Tibial nerve (tissue), 4 donors: ENCODE measurements at regions not wholly inside any gene's neighbourhood (a gene's known extent, or its start where the extent isn't known, plus 50 kb on each side); places are given as distances from the start of the nearest gene placed in this dataset.

Experiments
- DNase-seq, 2 donors: peaks; one replicate each; pipeline ENCODE4 v3.0.0-alpha.2; 2019; ENCODE audit warnings: low spot score in 2 of 2
- H3K27ac ChIP-seq, 4 donors: fragments of 200-600 bp; sonication (generic) in 3 of 4; one replicate each; pipeline ENCODE4 v1.5.1; 2017 to 2019; ENCODE audit warnings: mild to moderate bottlenecking in 1 of 4
- H3K27me3 ChIP-seq, 2 donors: fragments of 200-600 bp; sonication (generic) in 1 of 2; one replicate each; pipeline versions ENCODE4 v1.5.1 to v1.6.0; 2017 to 2019
- H3K36me3 ChIP-seq, 3 donors: fragments of 200-600 bp; sonication (generic); one replicate each; pipeline ENCODE4 v1.5.1; 2018 to 2019
- H3K4me1 ChIP-seq, 4 donors: fragments of 200-600 bp; sonication (generic) in 3 of 4; one replicate each; pipeline ENCODE4 v1.5.1; 2017 to 2019
- H3K4me3 ChIP-seq, 4 donors: fragments of 200-600 bp; sonication (generic) in 3 of 4; one replicate each; pipeline ENCODE4 v1.5.1; 2017 to 2019; ENCODE audit warnings: mild to moderate bottlenecking in 1 of 4, moderate library complexity in 1 of 4
- H3K9me3 ChIP-seq, 4 donors: fragments of 200-600 bp; sonication (generic) in 3 of 4; one replicate each; pipeline ENCODE4 v1.5.1; 2017 to 2019
- EP300 ChIP-seq, 2 donors: sonication (generic); formaldehyde crosslinking; IDR thresholded peaks; one replicate each; pipeline ENCODE4 v1.6.1; 2017; ENCODE audit warnings: antibody characterized with exemption in 2 of 2, mild to moderate bottlenecking in 1 of 2
- POLR2A ChIP-seq, 2 donors: fragments of 450-650 bp; IDR thresholded peaks; one replicate each; pipeline ENCODE4 v1.6.1; 2017; ENCODE audit warnings: antibody characterized with exemption in 2 of 2, mild to moderate bottlenecking in 2 of 2, moderate library complexity in 2 of 2
- WGBS, 2 donors: methylation state at CpG; one replicate each; pipeline ENCODE4 v1.1.5; 2018; 5-methylcytosine and 5-hydroxymethylcytosine counted together
- TF ChIP-seq, protein P1 (sequence below), 5 experiments: fragments of 200-600 bp in 3 of 5; fragments of 450-650 bp in 2 of 5; sonication (generic) in 3 of 5; IDR thresholded peaks; one replicate each; pipeline ENCODE4 v1.5.1; 2016 to 2019; ENCODE audit warnings: antibody characterized with exemption in 5 of 5, mild to moderate bottlenecking in 3 of 5, moderate library complexity in 2 of 5

GRCh38 chr18:7317804-7318231 lies 86.9 kb downstream of the LRRC30 start:
- no peaks in the 10 kb centered on the region for H3K27me3 ChIP-seq
- no peaks in the 10 kb centered on the region for H3K36me3 ChIP-seq
- no peak for TF ChIP-seq POLR2A (IDR thresholded peaks at IDR 0.05)
- TF ChIP-seq, protein P1, sequence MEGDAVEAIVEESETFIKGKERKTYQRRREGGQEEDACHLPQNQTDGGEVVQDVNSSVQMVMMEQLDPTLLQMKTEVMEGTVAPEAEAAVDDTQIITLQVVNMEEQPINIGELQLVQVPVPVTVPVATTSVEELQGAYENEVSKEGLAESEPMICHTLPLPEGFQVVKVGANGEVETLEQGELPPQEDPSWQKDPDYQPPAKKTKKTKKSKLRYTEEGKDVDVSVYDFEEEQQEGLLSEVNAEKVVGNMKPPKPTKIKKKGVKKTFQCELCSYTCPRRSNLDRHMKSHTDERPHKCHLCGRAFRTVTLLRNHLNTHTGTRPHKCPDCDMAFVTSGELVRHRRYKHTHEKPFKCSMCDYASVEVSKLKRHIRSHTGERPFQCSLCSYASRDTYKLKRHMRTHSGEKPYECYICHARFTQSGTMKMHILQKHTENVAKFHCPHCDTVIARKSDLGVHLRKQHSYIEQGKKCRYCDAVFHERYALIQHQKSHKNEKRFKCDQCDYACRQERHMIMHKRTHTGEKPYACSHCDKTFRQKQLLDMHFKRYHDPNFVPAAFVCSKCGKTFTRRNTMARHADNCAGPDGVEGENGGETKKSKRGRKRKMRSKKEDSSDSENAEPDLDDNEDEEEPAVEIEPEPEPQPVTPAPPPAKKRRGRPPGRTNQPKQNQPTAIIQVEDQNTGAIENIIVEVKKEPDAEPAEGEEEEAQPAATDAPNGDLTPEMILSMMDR (IDR thresholded peaks at IDR 0.05): no peak
- TF ChIP-seq EP300 (IDR thresholded peaks at IDR 0.05): no peak
- no peak overlapping the region for H3K4me3 ChIP-seq
- no peaks in the 10 kb centered on the region for H3K4me1 ChIP-seq
- H3K9me3 ChIP-seq: peaks cover 0 to 5% (median 0%) of the 10 kb centered on the region in 4 donors
- no peak for DNase-seq
- WGBS, 2 donors: 74 to 85% methylated on average over 4 to 6 of the region's 6 CpGs
- H3K27ac ChIP-seq: no peak overlapping the region

DNA sequence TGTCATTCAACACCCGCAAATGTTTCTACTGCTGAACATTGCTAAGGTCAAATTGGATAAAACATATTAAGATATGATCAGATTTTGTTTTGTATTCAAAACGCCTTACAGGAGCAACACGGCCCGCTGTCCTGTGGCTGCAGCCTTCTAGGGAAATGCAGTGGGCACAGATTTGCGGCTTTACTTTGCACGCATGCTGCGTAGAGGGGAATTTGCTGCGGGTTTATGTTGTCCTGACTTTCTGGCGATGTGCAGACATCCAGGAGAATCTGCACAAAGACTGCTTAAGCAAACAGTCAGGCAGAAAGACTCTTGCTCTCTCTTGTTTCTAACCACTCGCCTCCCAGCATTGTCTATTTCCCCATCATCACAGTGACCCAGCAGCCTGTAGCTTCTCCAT lies 88.3 kb downstream of the LRRC30 start:
- no peaks in the 10 kb centered on the region for H3K9me3 ChIP-seq
- H3K4me1 ChIP-seq: no peaks in the 10 kb centered on the region
- TF ChIP-seq, protein P1 (IDR thresholded peaks at IDR 0.05): no peak
- TF ChIP-seq POLR2A (IDR thresholded peaks at IDR 0.05): no peak
- no peak for TF ChIP-seq EP300 (IDR thresholded peaks at IDR 0.05)
- no peak overlapping the region for H3K4me3 ChIP-seq
- H3K27me3 ChIP-seq: no peaks in the 10 kb centered on the region
- WGBS, 2 donors: 81 to 83% methylated on average over 10 of the region's 10 CpGs
- DNase-seq: no peak
- no peaks in the 10 kb centered on the region for H3K36me3 ChIP-seq
- no peak overlapping the region for H3K27ac ChIP-seq

- H3K27ac ChIP-seq: no peak overlapping the region
- no peak overlapping the region for H3K4me3 ChIP-seq
- H3K4me1 ChIP-seq: no peaks in the 10 kb centered on the region
- H3K9me3 ChIP-seq: no peaks in the 10 kb centered on the region
- no peak for DNase-seq
- no peaks in the 10 kb centered on the region for H3K27me3 ChIP-seq
- no peak for TF ChIP-seq POLR2A (IDR thresholded peaks at IDR 0.05)
- TF ChIP-seq, protein P1 (IDR thresholded peaks at IDR 0.05): no peak
- TF ChIP-seq EP300 (IDR thresholded peaks at IDR 0.05): no peak
- no peaks in the 10 kb centered on the region for H3K36me3 ChIP-seq
Measured at GRCh38 chr18:7321831-7322230, 90.9 kb downstream of the LRRC30 start.

DNA sequence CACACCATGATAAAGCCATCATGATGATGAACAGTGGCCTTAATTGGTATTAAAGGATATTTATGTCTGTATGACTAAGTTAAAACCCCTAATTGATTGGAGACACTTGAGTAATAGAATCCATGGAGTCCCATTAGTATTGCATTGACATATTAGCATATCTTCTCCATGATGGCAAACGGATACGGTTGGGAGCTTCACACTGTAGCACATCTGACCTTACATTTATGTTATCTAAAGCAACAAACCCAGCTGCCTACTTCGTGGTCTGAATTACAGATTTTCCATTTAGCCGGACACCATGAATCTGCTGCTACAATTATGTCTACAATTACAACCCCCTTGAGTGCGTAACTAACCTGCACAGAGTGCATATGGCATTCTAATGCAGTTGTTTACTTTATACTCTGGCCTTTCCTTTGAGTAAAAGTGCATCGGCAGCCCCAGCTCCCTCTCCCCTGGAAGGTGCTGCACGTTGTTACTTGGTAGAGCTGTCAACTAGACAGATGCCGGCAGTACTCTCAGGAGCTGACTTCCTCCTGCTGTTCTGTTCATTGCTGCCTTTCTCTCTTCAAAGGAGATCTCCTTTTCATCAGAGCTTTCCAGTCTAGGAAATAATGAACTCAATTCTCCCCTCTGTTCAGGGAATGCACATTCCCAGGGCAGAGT lies 92.1 kb downstream of the LRRC30 start:
- no peaks in the 10 kb centered on the region for H3K4me1 ChIP-seq
- no peak overlapping the region for H3K27ac ChIP-seq
- no peak overlapping the region for H3K4me3 ChIP-seq
- TF ChIP-seq, protein P1 (IDR thresholded peaks at IDR 0.05): no peak
- TF ChIP-seq POLR2A (IDR thresholded peaks at IDR 0.05) (no peak), EP300 (IDR thresholded peaks at IDR 0.05) (no peak)
- no peaks in the 10 kb centered on the region for H3K9me3 ChIP-seq
- no peak for DNase-seq
- H3K36me3 ChIP-seq: no peaks in the 10 kb centered on the region
- 40 to 45% methylated on average over 8 of the region's 8 CpGs for WGBS, 2 donors
- H3K27me3 ChIP-seq: no peaks in the 10 kb centered on the region

DNA sequence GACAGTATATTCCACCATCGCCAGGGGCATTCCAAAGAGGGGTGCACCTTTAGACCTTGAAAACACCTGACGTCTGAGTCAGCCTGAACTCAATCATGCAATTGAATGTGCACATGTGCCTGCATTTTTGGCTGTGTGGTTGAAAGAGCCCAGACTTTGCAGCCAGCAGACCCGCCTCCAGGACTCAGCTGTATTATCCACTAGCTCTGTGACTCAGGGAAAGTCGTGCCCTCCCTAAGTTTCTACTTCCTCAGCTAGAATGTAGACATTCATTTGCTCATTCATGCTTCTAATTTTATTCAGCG lies 94.2 kb downstream of the LRRC30 start:
- Histone ChIP-seq H3K4me1 (no peaks in the 10 kb centered on the region), H3K36me3 (no peaks in the 10 kb centered on the region), H3K27me3 (no peaks in the 10 kb centered on the region), H3K9me3 (no peaks in the 10 kb centered on the region), H3K4me3 (no peak overlapping the region), H3K27ac (no peak overlapping the region)
- WGBS, 2 donors: 71 to 75% methylated on average over 5 of the region's 5 CpGs
- TF ChIP-seq EP300 (IDR thresholded peaks at IDR 0.05) (no peak), POLR2A (IDR thresholded peaks at IDR 0.05) (no peak)
- TF ChIP-seq, protein P1 (IDR thresholded peaks at IDR 0.05): no peak
- DNase-seq: no peak
